ENCODE measurements at regions not wholly inside any gene's neighbourhood (a gene's known extent, or its start where the extent isn't known, plus 50 kb on each side); places are given as distances from the start of the nearest gene placed in this dataset.

DNA sequence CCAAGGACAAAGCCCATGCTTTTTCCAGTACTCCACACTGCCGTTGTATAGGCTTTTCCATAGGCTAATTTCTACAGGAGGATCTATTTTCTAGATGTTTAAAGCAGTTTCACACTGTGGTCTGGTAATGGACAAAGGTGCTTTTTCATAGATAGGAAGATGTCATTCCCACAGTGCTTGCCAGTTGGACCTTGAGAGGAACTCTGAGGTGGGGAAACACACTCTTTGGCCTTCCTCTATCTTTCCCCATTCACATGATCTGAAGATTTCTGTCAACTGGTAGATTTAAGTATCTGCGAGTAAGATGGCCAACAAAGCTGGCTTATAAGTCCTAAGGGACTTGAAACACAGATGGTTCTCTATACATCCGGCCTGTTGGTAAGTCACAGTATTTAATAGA, 477.3 kb downstream of the UTRN start:
- no peaks in the 10 kb centered on the region for H3K79me1 ChIP-seq (ENCODE audit: insufficient read depth, low read depth, low read length, poor library complexity, severe bottlenecking)
- H4K5ac ChIP-seq (ENCODE audit: insufficient read length, low read depth, low read length): no peak overlapping the region
- H3K56ac ChIP-seq (ENCODE audit: insufficient read length, low read depth, low read length): no peak overlapping the region
- H2BK120ac ChIP-seq (ENCODE audit: low read depth, low read length, poor library complexity, severe bottlenecking): no peak overlapping the region
- H3K79me2 ChIP-seq (ENCODE audit: insufficient read depth, low read length): no peaks in the 10 kb centered on the region
- no peak overlapping the region for H2BK15ac ChIP-seq (ENCODE audit: low read depth, low read length)
- H3K14ac ChIP-seq (ENCODE audit: insufficient read depth, low read length): no peak overlapping the region
- no peak overlapping the region for H2BK5ac ChIP-seq (ENCODE audit: insufficient read length, low read length)
- H3T11ph ChIP-seq (ENCODE audit: low read length): no peak overlapping the region
- no peak overlapping the region for H3K23ac ChIP-seq (ENCODE audit: insufficient read length, low read depth, low read length)
- no peak overlapping the region for H3K4me2 ChIP-seq (ENCODE audit: insufficient read depth, insufficient read length, low read length)
- Mint-ChIP-seq H3K27me3 (ENCODE audit: low read depth) (no peaks in the 10 kb centered on the region), H3K4me1 (0 out of 4 replicates have a peak, but pooled peaks cover 0 to 3% of the 10 kb centered on the region in 2 experiments), H3K9me3 (no peaks in the 10 kb centered on the region), H3K27ac (no peak overlapping the region), H3K4me3 (no peak overlapping the region), H3K36me3 (ENCODE audit: insufficient read depth in 1 of 3, low read depth in 3 of 3) (peaks cover 2 to 8% (median 5%) of the 10 kb centered on the region in 3 experiments; a peak in 2 of 7 replicates)
- no peaks in the 10 kb centered on the region for H3K9me3 ChIP-seq (ENCODE audit: control insufficient read depth, low read depth, low read length)
- H2BK20ac ChIP-seq (ENCODE audit: low read depth, low read length, poor library complexity, severe bottlenecking): no peak overlapping the region
- DNase-seq: no peak
- TF ChIP-seq, protein P1, sequence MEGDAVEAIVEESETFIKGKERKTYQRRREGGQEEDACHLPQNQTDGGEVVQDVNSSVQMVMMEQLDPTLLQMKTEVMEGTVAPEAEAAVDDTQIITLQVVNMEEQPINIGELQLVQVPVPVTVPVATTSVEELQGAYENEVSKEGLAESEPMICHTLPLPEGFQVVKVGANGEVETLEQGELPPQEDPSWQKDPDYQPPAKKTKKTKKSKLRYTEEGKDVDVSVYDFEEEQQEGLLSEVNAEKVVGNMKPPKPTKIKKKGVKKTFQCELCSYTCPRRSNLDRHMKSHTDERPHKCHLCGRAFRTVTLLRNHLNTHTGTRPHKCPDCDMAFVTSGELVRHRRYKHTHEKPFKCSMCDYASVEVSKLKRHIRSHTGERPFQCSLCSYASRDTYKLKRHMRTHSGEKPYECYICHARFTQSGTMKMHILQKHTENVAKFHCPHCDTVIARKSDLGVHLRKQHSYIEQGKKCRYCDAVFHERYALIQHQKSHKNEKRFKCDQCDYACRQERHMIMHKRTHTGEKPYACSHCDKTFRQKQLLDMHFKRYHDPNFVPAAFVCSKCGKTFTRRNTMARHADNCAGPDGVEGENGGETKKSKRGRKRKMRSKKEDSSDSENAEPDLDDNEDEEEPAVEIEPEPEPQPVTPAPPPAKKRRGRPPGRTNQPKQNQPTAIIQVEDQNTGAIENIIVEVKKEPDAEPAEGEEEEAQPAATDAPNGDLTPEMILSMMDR (conservative IDR thresholded peaks at IDR 0.05): no peak
- no peaks in the 10 kb centered on the region for H3K27me3 ChIP-seq (ENCODE audit: insufficient read depth, low read length)
- no CpG with 5 or more reads among the region's 3 CpGs for WGBS (ENCODE audit: extremely low coverage, insufficient read length, low lambda C conversion rate)
- H3K4me1 ChIP-seq (ENCODE audit: insufficient read depth, low read length): no peaks in the 10 kb centered on the region; the same call in 1 of the 2 replicates
- H3K23me2 ChIP-seq (ENCODE audit: insufficient read length, low read depth, low read length, poor library complexity, severe bottlenecking): no peaks in the 10 kb centered on the region
- no peak overlapping the region for H2AFZ ChIP-seq (ENCODE audit: low read length)
- H4K8ac ChIP-seq (replicated peaks; ENCODE audit: insufficient read length, low read depth, low read length): no peak overlapping the region
- H4K20me1 ChIP-seq (ENCODE audit: control insufficient read depth, insufficient read depth, insufficient read length): no peaks in the 10 kb centered on the region
- H2BK12ac ChIP-seq (ENCODE audit: insufficient read length, low read depth, low read length): no peak overlapping the region
- no peak overlapping the region for H3K9ac ChIP-seq (ENCODE audit: extremely low read depth, insufficient read length, low read length)
- no peak overlapping the region for H2AK5ac ChIP-seq (ENCODE audit: insufficient read length, low read length)
- H3K4ac ChIP-seq (ENCODE audit: low read depth, low read length): no peak overlapping the region
- H4K91ac ChIP-seq (ENCODE audit: insufficient read length, low read depth, low read length): no peak overlapping the region
- no peak overlapping the region for H3K27ac ChIP-seq (ENCODE audit: insufficient read length, low read depth, low read length)
- no peak overlapping the region for H3K18ac ChIP-seq (ENCODE audit: insufficient read length, low read depth, low read length)

Measured in H9 (cell line).